ENCODE measurements at regions not wholly inside any gene's neighbourhood (a gene's known extent, or its start where the extent isn't known, plus 50 kb on each side); places are given as distances from the start of the nearest gene placed in this dataset.

- FAIRE-seq: no peak
These were observed 314.7 kb upstream of the ADAMTSL1 start for GRCh38 chr9:18159254-18159653.

GRCh38 chr9:18163146-18163545 lies 310.8 kb upstream of the ADAMTSL1 start:
- FAIRE-seq: no peak

DNA sequence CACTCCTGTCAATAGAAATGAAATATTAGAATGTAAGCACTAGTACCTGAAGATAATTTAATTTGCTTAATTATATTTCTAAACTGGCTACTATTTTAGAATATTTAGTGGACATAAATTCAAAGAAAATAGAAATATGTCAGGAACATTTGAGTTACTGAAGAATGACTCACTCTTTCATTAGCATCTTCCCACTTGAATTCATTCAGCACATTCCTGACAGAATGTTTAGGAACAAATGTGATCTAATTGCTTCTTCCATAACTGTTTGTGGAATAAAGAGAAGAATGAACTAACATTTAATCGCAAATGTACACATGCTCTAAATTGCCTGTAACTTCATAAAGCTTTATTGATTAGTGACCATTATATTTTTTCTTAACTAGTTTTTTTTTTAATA lies 306.2 kb upstream of the ADAMTSL1 start:
- no peak for FAIRE-seq

DNA sequence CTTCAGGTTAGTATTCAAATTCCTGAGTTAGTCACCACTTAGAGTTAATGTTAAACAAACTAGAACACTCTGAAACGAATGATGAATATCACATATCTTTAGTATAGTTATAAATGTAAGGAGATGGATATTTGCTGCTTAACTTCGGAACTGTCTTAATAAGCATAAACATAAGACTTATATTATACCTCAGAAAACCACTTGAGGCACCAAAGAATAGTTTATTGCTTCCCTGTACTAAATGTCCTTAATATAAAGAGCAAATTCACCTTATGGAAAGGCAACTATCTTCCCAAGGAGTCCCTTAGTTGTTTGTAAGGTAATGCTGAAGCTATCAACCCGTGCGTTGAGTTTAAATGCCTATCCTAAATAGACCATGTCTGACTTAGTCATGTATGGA lies 300.0 kb upstream of the ADAMTSL1 start:
- FAIRE-seq: no peak

- no peak for FAIRE-seq
These were observed 291.3 kb upstream of the ADAMTSL1 start for GRCh38 chr9:18182636-18183035.

DNA sequence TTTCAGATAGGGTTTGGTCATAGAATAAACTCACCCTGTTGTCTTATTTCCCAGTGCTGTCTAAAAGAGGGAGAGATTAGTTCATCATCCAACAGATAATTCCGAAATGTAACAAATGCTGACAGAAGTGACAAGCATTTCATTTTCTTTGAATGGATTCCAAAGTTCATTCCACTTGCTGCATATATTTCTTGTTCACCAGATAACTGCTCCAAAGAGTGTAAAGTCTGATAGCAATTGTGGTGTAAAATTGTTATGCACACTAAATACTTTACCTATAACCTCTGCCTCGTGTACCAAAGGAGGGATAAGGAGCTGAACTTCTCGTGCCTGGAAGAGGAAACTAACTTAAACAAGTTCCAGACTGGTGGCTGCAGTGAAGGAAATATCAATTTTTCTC lies 290.0 kb upstream of the ADAMTSL1 start:
- FAIRE-seq: no peak

DNA sequence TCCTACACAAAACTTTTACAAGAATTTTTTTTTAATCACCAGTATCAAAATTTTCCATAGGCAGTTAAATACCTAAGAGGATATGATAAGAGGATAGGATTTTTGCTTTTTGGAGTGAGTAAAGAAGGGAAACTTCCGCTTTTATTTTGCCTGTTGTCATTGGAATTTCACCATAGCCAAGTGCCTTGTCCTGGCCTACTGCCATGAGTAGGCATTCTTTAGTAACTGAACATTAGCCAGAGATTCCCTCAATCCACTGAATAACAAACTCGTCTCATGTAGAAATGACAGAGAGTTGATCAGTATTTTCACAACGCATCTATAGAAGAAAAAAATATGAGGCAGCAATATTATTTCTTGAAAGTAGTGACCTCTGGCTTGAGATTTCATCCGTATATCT lies 289.6 kb upstream of the ADAMTSL1 start:
- no peak for FAIRE-seq

DNA sequence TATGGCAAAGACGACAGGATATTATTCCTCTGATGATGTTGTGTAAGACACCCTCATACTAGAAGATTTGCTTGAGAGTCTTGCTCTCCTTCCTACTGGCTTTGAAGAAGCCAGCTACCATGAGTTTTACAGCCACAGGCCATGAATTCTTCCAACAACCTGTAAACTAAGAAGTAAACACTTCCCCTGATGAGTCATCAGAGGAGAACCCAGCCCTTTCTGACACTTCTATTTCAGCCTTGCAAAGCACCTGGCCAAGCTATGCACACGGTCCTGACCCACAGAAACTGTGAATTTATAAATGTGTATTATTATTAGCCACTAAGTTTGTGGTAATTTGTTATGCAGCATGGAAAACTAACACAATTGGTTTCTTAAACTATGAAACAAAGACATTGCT lies 288.8 kb upstream of the ADAMTSL1 start:
- FAIRE-seq: no peak

DNA sequence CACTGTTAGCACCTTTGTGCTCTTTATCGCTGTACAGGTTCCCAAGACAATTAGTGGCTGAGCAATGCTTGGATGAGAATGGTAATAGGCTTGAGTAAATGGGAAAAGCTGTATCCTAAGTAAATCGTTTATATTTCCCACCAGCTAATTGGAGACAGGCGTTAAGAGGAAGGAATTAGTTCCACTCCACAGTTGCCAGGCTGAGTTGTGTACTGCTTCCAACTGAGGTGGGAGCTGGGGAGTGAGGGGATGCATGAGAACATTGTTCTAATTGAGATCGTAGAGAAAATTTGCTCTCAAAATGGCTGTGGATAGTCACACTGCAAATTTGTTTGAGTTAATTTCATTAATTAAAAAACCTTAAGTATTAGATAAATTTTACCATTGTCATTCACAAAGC lies 285.0 kb upstream of the ADAMTSL1 start:
- no peak for FAIRE-seq

- no peak for FAIRE-seq
These were observed 283.9 kb upstream of the ADAMTSL1 start for GRCh38 chr9:18189871-18190670.

- no peak for FAIRE-seq
These were observed 283.1 kb upstream of the ADAMTSL1 start for GRCh38 chr9:18190671-18191374.

DNA sequence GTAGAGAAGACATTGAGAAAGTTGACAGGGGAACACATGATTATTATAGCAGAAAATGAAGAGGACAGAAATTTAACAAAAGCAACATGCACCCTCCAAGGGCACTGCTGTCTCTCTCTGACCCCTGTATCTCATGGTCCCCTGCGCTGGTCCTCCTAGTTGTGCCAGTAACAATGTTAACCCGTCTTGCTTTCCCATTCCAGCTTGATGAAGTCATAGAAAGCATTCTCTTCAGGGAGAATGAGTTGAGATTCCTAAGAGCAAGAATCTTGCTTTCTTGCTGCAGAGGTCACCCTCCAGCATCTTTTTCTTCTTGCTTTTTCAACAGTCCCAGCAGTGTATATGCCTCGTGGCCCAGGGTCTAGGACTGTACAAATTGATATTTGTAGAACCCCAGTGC lies 279.6 kb upstream of the ADAMTSL1 start:
- no peak for FAIRE-seq

DNA sequence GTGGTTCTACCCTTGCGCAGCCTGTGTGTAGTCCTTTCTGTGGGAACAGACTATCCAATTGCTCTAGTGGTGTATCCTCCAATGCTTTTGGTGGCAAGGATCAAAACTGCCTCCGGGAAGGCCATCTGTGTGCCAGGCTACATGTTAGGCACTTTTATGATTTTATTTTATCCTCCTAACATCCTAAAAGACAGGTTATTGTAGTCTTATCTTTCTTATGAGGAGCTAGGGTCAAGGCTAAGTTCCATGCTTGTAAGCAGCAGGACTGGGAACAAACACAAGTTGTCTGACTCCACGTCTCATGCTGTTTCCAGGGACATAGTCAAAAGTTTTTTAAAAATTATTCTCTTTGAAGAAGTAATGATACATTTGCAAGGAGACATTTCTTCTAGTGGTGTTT lies 278.7 kb upstream of the ADAMTSL1 start:
- FAIRE-seq: no peak

- no peak for FAIRE-seq
These were observed 271.0 kb upstream of the ADAMTSL1 start for GRCh38 chr9:18202924-18203323.

GRCh38 chr9:18207735-18208134 lies 266.2 kb upstream of the ADAMTSL1 start:
- FAIRE-seq: no peak

DNA sequence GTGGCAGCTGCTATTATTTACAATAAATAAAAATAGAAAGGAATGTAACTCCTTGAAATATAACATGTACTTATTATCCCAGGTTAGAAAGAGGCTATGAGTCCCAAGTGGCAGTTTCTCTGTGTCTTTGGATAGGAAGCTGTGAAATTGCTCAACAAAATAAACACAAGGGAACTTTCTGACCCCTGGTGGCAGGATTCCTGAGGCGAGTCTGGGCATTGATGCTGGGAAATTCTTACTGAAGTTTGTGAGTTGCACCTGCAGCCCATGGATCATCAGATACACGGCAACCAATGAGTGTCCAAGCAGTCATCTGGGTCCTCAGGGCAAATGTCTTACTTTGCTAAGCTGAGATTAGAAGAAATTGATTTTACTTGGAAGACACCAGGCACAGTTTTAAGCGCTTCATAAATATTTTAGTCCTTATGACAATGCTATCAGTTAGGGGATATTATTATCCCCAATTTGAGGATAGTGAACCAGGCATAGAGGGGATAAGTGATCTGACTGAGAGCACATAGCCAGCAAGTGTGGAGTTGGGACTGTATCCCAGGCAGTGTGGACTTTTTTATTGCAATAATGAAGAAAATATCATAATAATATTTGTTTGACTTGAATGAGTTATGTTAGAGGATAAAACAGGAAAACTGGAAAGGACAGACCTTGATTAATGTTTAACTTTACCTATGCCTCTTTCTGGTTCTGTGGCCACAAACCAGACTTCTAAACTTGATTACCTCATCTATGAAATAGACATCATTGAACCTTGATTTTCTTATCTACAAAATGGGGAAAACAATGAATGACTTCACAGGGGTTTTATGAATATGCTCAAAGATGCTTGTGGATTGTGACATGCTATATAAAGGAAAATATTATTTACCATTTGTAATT lies 265.5 kb upstream of the ADAMTSL1 start:
- FAIRE-seq: no peak

- FAIRE-seq: no peak
These were observed 258.3 kb upstream of the ADAMTSL1 start for GRCh38 chr9:18215626-18216025.

DNA sequence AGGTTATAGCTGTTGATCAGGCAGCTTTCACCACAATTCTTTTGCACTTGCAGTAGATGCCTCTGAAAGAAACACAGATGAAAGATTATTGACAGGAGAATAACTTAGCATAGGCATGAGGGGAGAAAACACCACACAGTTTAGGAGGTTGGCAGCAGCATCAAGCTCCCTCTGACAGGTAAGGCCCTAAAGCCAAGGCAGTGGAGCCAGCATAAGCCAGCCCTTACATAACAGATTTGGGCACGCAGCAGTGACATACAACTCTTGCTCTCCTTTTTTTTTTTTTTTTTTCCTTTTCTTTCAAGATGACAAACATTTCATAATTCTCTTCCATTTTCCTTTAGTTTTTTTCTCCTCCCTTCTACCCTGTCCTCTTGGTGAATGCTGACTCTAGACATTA lies 257.6 kb upstream of the ADAMTSL1 start:
- no peak for FAIRE-seq

DNA sequence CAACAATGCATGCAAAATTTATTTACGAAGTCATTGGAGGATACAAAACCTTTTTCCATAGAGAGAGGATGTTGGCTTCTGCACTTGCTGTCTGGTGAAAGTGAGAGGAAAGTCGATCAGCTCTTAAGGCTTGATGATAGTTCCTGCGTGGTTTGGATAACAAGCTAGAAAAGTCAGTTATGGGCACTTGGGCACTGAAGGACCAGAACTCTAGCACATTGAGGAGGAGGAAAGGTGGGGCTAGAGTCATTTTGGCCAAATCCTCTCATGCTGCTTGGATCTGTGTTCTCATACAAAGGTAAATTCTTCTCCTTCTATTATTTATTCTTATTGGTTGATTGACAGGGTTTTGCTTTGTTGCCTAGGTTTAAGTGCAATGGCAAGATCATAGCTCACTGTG lies 245.9 kb upstream of the ADAMTSL1 start:
- FAIRE-seq: no peak

DNA sequence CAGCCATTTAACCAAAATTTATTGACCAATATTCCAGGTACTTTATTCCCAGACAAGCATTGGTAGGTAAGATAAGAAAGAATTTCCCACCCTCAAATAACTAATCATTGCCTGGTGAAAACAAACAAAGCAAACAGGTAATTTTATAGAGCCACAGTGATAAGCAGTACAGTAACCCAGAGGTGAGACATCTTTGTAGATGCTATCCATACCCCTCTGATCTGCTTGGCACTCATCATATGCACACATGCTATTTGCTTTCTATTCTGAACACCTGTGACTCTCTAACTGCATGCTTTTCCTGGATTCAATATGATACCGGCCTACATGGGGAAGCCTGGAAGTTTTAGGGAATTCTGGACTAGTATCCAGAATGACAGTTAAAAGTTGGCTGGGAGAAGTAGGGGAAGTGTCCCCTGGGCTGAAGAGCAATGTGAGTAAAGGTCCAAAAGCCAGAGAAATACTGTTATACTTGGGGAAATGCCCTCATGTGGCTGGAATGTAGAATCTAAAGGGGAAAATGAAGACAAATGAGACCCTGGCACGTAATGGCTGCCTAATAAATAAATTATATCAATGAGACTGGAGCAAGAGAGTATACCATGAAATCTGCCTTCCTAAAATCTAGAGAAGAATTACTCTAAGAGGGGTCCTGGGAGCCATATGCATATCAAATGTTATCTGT lies 243.8 kb upstream of the ADAMTSL1 start:
- no peak for FAIRE-seq

DNA sequence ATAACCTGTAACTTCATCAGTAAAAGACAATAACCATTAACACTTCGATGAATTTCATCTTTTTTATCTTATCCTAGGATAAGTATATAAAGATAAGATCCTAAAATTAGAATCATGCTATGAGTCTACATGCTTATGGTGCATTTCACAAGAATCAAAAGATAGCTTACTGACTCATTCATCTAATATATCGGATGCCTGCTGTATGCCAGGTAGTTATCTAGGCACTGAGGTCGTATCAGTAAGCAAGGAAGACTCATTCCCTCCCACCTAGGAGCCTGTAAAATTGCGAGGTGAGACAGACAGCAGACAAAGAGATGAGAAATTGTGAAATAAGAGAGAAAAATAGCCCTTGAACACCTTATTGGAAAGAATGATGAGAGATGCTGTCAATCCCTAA lies 240.6 kb upstream of the ADAMTSL1 start:
- FAIRE-seq: no peak

GRCh38 chr9:18233776-18234445 lies 240.0 kb upstream of the ADAMTSL1 start:
- FAIRE-seq: no peak
